DMS153 treated with DMSO at 0.1 percent for 48 hours (cell line): ENCODE measurements at regions not wholly inside any gene's neighbourhood (a gene's known extent, or its start where the extent isn't known, plus 50 kb on each side); places are given as distances from the start of the nearest gene placed in this dataset.
"Not testable (repeated sequence)": the region's sequence is repeated elsewhere in the genome, so short reads cannot be mapped to it uniquely, and the experiment has no call there.

Experiments
- DNase-seq: peaks from one replicate; lab custom pipeline; 2025; ENCODE audit not compliant: unreplicated experiment; lab: John Stamatoyannopoulos, UW

DNA sequence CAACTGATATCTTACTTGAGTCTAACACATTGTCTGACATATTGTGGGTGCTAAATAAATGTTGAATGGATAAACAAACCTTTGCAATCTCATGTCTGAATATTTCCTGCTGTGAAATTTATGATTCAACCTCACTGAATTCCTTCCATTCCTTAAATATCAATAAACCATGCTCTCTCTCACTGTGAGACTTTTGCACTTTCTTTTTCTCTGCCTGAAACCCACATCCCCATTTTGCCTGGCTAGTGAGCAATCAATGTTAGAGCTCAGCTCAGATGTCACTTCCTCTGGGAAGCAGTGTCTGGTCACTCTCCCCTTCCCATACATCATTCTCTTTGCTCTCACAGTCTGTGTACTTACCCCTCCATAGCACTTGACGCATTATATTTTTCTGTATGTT is 383.7 kb upstream of the TRPC7 start:
- DNase-seq, result no peak

DNA sequence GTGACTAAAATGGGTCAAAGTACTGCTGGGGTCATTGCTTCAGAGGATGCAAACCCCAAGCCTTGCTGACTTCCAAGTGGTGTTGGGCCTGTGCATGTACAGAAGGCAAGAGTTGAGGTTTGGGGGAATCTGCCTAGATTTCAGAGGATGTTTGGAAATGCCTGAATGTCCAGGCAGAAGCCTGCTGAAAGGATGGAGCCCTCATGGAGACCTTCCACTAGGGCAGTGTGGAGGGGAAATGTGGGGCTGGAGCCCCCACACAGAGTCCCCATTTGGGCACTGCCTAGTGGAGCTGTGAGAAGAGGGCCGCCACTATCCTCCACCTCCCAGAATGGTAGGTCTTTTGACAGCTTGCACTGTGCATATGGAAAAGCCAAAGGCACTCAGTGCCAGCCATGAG is 377.7 kb upstream of the TRPC7 start:
- DNase-seq, result no peak

DNA sequence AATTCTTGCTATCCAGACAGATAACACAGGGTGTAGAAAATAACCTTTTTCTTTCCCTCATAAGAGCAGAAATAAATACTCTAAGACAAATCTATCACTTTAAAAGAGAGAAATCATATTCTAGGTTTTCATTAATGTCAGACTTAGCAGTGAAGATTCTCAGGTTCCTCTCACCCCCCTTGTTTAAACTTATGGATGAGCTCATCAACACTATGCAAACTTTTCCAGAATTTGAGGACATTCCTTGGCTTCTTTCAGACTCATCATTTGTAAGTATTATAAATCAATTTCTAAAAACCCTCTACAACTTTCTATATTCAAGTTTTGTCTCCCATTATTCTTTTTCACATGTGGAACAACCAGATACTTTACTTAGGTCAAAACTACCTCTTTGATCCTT is 374.9 kb upstream of the TRPC7 start:
- no peak for DNase-seq

DNA sequence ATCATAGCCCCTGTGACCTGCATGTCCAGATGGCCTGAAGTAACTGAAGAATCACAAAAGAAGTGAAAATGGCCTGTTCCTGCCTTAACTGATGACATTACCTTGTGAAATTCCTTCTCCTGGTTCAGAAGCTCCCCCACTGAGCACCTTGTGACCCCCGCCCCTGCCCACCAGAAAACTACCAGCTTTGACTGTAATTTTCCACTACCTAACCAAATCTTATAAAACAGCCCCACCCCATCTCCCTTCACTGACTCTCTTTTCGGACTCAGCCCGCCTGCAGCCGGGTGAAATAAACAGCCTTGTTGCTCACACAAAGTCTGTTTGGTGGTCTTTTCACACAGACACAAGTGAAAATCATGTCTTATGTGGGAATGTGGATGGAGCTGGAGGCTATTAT is 373.9 kb upstream of the TRPC7 start:
- not testable (repeated sequence) for DNase-seq

GRCh38 chr5:136738829-136739228 is 373.5 kb upstream of the TRPC7 start:
- no peak for DNase-seq

- no peak for DNase-seq
Observed at GRCh38 chr5:136736021-136736420, 370.7 kb upstream of the TRPC7 start.

- DNase-seq, result not testable (repeated sequence)
Observed at GRCh38 chr5:136735611-136736010, 370.3 kb upstream of the TRPC7 start.

GRCh38 chr5:136734628-136735027 is 369.3 kb upstream of the TRPC7 start:
- DNase-seq, result no peak

- DNase-seq, result no peak
Observed at GRCh38 chr5:136732751-136733150, 367.4 kb upstream of the TRPC7 start.

DNA sequence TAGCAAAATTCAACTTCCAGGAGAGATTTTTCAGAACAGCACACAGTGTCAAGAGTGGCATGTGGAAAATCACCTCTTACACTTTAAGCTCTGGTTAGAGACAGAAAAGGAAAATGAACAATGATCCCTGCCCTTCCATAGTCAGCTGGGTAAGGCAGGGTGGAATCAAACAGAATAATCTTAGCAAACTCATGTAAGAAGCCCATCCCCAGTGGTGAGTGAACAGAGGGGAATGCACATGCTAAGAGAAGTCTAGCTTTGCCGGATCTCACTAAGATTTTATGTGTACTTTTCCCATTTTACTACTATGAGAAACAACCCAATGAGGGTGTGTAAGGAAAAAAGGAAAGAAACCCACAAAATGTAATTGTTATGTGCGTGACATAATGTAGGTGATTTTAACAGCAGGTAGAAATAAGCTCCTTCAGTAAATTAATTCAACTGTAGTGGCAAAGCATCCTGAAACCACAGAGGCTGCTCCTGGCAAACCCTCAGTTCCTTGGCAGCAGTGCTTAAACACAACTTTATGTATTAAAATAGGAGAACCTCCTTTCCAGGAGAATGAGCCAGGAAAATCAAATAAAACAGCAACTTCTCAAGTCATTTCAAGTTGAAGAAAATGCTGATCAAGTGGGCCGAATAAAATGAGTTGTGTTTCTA is 366.0 kb upstream of the TRPC7 start:
- no peak for DNase-seq

GRCh38 chr5:136730426-136730825 is 365.1 kb upstream of the TRPC7 start:
- no peak for DNase-seq

- DNase-seq, result no peak
Observed at GRCh38 chr5:136729901-136730355, 364.6 kb upstream of the TRPC7 start.

DNA sequence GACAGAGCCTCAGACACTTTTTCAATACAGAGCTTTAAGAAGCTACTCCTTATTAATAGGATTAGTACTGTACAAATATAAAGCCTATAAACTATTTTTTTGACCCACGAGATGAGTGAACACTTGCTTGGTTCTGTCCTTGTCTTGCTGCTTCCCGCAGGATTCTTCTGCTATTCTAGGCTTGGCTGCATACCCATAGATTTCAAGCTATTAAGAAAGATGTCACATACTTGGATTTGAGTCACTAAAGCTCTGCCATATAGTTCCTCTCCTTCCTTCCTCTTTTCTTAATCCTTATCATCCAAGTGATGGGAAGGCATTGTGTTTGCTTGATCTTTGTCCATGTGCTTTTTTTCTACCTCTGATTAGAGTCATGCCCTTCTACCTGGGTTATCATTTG is 361.2 kb upstream of the TRPC7 start:
- DNase-seq, result no peak

DNA sequence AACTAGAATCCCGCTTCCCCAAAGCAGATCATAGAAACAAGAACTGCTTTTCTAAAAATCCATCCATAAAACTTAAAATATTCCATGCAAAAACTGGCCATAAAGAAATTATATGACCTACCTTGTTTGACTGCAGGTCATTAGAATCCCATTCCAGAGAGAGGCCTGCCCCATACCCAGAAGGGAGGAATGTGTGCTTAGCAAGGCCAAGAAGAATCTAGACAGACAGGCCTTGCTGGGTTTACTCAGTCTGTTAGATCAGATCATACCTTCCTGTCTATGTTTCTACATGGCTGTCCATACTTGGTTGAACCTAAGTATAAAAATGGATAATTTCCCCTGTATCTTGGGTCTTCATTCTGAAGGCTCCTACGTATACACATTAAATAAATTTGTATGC is 358.8 kb upstream of the TRPC7 start:
- DNase-seq, result no peak

DNA sequence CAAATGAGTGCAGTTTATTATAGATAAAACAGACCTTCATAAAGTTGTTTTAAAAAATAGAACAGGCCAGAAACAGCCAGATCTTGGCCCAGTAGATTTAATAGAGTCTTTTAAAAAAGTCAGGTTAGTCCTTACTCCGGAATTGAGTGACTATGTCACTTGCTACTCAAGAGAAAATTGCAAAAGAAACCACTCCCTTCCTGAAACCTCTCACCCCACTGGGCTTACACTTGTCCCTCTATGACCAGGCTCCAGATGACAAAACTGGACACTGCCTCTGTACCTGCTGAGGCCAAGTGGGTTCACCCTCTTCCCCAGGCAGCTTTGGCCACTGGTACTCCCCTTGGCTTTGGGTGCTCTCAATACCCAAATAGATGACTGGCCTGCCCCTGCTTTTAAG is 357.2 kb upstream of the TRPC7 start:
- no peak for DNase-seq

GRCh38 chr5:136722086-136722485 is 356.7 kb upstream of the TRPC7 start:
- no peak for DNase-seq

DNA sequence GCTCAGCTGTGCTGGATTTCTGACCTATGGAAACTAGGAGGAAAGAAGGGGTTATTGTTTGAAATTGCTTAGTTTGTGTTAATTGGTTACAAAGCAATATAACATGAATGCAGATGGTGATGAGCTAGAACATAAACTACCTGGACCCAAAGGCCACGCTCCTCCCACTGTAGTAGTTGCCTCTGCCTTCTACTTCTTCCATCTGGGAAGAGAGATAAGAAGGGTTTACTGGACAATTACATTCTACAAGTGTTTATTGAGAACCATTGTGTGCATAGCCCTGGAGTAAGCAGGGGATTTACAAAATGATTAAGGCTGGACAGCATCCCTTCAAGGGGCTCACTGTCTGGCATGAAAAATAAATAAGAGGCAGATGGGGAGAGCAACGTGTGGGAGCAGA is 355.3 kb upstream of the TRPC7 start:
- DNase-seq, result no peak

DNA sequence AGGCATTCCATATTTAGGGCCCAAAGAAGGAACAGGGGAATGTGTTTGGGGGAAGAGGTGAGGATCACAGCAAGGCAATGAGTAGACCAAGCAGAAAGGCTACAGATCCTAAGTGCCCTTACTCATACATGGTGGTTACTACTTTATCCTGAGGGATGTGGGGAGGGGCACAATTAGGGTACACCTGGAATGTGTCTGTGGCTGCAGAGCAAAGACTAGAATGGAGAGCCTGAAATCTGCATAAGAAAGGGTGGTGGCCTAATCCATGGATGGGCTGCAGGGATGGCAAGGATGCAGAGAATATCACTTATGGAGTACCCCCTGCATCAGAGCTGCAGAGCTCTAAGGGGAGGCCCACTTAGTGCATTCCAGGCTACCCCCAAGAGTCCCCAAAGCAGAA is 352.6 kb upstream of the TRPC7 start:
- no peak for DNase-seq

- no peak for DNase-seq
Observed at GRCh38 chr5:136714286-136714685, 348.9 kb upstream of the TRPC7 start.

GRCh38 chr5:136712628-136713027 is 347.3 kb upstream of the TRPC7 start:
- no peak for DNase-seq

DNA sequence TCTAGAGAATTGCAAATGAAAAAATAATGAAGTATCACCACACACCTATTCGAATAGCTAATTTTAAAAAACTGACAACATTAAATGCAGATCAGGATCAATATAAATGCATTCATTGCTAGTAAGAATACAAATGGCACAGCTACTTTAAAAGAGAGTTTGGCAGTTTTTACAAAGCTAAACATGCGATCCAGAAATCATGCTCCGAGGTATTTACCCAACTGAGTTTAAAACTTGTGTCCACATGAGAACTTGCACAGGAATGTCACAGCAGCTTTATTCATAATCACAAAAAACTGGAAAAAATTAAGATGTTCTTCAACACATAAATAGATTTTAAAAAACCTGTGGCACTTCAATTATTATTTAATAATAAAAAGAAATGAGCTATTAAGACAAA is 345.5 kb upstream of the TRPC7 start:
- no peak for DNase-seq

GRCh38 chr5:136703706-136704105 is 338.4 kb upstream of the TRPC7 start:
- no peak for DNase-seq

GRCh38 chr5:136703036-136703435 is 337.7 kb upstream of the TRPC7 start:
- no peak for DNase-seq
